SH-SY5Y (cell line): ENCODE measurements at regions not wholly inside any gene's neighbourhood (a gene's known extent, or its start where the extent isn't known, plus 50 kb on each side); places are given as distances from the start of the nearest gene placed in this dataset.

Source experiments
- GATA2 ChIP-seq: IDR thresholded peaks from 2 replicates; pipeline ENCODE4 v1.6.1; 2011; ENCODE audit warnings: mild to moderate bottlenecking, low read depth, low read length
- GATA3 ChIP-seq: IDR thresholded peaks from 2 replicates; pipeline ENCODE4 v1.6.1; 2011; ENCODE audit warnings: low read depth, mild to moderate bottlenecking, low read length, moderate library complexity

DNA sequence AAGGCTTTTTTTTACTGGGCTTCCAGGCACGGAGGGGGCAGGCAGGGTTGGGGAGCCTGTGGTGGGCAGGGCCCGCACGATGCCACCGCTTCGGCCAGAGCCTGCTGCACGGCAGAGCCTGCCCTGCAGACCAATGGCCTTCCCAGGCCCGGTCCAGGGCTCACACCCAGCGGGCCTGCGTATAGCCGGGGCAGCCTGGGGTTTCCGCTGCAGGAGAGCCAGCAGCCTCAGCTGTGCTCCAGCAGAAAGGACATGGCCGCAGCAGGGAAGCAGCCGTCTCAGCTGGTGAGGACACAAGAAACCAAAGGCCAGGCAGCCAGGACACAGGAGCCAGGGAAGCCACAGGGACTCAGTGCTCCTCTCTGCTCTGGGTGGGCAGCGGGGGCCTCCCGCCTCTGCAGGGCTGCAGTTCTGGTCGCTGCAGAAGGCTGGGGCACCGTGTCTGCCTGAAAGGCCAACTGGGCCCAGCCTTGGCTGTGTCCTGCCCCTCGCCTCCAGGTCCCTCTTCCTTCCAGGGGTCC lies 90.6 kb downstream of the TTLL2 start:
- no peak for TF ChIP-seq GATA2
- TF ChIP-seq GATA3 = no peak
